NCI-H748 treated with DMSO at 0.1 percent for 48 hours (cell line): ENCODE measurements at regions not wholly inside any gene's neighbourhood (a gene's known extent, or its start where the extent isn't known, plus 50 kb on each side); places are given as distances from the start of the nearest gene placed in this dataset.
A peak's percentile ranks its signal among the peaks of the same experiment; 100 is the strongest.
"Not testable (repeated sequence)": the region's sequence is repeated elsewhere in the genome, so short reads cannot be mapped to it uniquely, and the experiment has no call there.

Experiments used
- DNase-seq: peaks from one replicate; lab custom pipeline; 2025; lab: John Stamatoyannopoulos, UW

- DNase-seq, result peak; percentile 68
Measured at GRCh38 chr2:215535741-215536140, 99.9 kb upstream of the FN1 start.

GRCh38 chr2:215535125-215535668 is 99.3 kb upstream of the FN1 start:
- DNase-seq, result no peak

- DNase-seq, result not testable (repeated sequence)
Measured at GRCh38 chr2:215533716-215534115, 97.8 kb upstream of the FN1 start.

GRCh38 chr2:215532844-215533243 is 97.0 kb upstream of the FN1 start:
- no peak for DNase-seq

GRCh38 chr2:215531284-215531683 is 95.4 kb upstream of the FN1 start:
- DNase-seq, result no peak

- peak; percentile 25 for DNase-seq
Measured at GRCh38 chr2:215530191-215530968, 94.5 kb upstream of the FN1 start.

- peak; percentile 18 for DNase-seq
Measured at GRCh38 chr2:215529271-215529670, 93.4 kb upstream of the FN1 start.

- DNase-seq, result no peak
Measured at GRCh38 chr2:215528555-215528954, 92.7 kb upstream of the FN1 start.

- no peak for DNase-seq
Measured at GRCh38 chr2:215527736-215528135, 91.9 kb upstream of the FN1 start.

- no peak for DNase-seq
Measured at GRCh38 chr2:215526341-215526740, 90.5 kb upstream of the FN1 start.

GRCh38 chr2:215522237-215522636 is 86.4 kb upstream of the FN1 start:
- peak; percentile 40 for DNase-seq

GRCh38 chr2:215521031-215521430 is 85.2 kb upstream of the FN1 start:
- DNase-seq, result no peak

GRCh38 chr2:215517391-215517790 is 81.5 kb upstream of the FN1 start:
- DNase-seq, result no peak

GRCh38 chr2:215514516-215514915 is 78.6 kb upstream of the FN1 start:
- DNase-seq, result no peak

- DNase-seq, result no peak
Measured at GRCh38 chr2:215511454-215512346, 75.8 kb upstream of the FN1 start.

- DNase-seq, result no peak
Measured at GRCh38 chr2:215507836-215508235, 72.0 kb upstream of the FN1 start.

GRCh38 chr2:215507136-215507535 is 71.3 kb upstream of the FN1 start:
- DNase-seq, result no peak

GRCh38 chr2:215506604-215506990 is 70.7 kb upstream of the FN1 start:
- DNase-seq, result no peak

- DNase-seq, result no peak
Measured at GRCh38 chr2:215505044-215505786, 69.3 kb upstream of the FN1 start.

- DNase-seq, result no peak
Measured at GRCh38 chr2:215504547-215504946, 68.7 kb upstream of the FN1 start.

GRCh38 chr2:215503381-215503780 is 67.5 kb upstream of the FN1 start:
- no peak for DNase-seq

- no peak for DNase-seq
Measured at GRCh38 chr2:215500466-215500865, 64.6 kb upstream of the FN1 start.
